CD4-positive, alpha-beta T cell treated with Interleukin-15 for 4 hours (primary cell): ENCODE measurements at regions not wholly inside any gene's neighbourhood (a gene's known extent, or its start where the extent isn't known, plus 50 kb on each side); places are given as distances from the start of the nearest gene placed in this dataset.
A peak's percentile ranks its signal among the peaks of the same experiment; 100 is the strongest.

Experiments used
- DNase-seq: peaks from one replicate; pipeline ENCODE4 v3.0.0-alpha.2; 2020; ENCODE audit warnings: low spot score

- DNase-seq, result no peak
Observed at GRCh38 chr1:201708691-201709090, 120.3 kb upstream of the IPO9 start.

DNA sequence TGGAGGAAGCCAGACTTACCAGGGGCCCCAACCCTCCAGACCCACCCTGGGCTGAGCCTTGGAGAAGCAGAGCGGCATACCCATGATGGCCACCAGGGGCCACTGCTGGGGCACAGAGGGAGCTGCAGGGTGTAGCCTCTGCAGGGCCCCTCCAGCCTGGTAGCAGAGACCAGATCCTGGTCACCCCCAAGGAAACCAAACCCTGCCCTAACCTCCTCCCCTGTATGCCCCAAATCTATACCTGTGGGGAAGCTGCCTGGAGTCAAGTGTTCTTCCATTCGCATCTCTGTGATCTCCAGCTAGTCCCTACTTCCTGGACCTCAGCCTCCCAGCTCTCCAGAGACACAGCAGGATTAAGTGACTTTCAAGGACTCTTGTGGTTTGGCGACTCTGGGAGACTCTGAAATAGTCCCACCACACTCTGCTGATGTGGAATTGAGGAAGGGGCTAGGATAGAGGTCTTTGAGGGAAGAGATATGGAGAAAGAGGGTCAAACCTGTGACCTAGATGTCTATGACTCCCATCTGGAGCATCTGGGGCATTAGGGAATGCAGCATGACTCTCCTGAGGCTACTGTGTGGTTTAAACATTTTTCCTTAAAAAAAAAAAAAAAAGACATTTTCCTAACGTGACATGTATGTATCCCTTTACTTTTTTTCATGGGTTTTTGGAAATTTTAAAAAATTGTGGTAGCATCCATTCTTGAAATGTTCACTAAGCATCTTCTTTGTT, 119.2 kb upstream of the IPO9 start:
- peak; percentile 45 for DNase-seq

DNA sequence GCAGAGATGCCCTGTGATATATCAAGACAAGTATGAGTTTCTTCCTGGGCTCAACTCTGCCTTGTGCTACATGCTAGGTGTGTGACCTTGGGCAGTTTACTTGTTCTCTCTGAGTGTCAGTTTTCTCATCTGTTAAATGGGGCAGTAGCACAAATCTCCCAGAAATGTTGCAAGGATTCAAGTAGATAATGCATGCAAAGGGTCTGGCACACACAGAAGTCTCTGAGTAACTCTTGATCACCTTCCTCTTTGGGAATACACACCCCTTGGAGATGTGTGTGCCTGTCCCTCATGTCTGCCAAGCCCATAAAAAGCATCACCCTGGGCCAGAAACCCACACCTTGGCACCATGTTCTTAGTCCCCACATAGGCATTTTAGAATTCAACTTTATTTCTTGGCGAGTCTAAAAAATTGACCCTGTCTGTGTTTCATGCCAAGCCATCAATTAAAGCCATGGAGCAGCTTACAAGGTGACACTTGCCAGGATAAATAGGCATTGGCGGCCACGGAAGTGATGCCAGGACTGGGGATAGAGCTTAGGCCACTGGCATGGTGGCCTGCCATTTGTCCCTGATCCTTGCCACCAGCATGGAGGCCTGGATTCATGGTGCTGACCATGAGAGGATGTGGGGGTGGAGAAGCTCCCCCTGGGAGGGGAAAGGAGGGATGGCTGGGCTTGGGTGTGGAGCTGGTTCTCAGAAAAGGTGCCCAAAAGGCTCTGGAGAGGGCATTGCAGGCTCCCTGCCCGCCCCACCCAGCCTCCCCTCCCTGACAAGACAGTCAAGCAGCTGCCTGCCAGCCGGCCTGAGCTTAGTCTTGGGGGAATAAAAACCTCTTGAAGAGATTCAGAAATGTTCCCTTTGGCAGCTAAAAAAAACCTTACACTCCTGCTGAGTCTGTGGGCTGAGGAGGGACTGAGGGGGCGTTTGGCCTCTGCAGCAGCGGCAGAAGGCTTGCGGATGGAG, 118.0 kb upstream of the IPO9 start:
- DNase-seq, result no peak

- DNase-seq, result no peak
Observed at GRCh38 chr1:201711811-201712210, 117.1 kb upstream of the IPO9 start.

DNA sequence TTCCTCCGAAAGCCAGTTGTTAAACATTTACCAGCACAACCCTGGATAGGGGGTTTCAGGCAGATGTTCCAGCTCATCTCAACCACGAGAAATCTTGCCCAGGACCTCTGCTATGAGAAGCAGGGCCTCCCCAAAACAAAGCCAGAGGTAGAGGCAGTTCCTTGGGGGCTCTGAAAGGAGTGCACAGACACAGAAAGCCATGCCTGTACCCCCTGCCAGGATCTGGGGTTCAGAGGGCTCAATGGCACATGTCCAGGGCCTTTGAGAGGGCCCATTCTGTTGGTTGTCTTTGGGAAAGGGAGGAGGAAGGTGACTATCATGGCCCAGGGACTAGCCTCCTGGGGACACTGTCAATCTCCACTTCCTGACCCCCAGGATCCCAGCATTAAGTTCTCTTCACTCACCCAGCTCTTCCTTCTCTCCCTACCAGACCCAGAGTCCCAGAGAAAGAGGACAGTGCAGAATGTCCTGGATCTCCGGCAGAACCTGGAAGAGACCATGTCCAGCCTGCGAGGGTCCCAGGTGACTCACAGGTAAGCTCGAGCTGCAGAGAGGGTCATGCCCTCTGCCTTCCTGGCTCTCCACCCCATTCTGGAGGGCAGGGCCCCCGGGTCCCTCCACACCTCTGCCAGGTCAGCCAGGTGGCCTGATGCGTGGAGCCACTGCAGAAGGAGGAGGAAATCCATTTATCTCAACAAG, 116.4 kb upstream of the IPO9 start:
- DNase-seq, result no peak

DNA sequence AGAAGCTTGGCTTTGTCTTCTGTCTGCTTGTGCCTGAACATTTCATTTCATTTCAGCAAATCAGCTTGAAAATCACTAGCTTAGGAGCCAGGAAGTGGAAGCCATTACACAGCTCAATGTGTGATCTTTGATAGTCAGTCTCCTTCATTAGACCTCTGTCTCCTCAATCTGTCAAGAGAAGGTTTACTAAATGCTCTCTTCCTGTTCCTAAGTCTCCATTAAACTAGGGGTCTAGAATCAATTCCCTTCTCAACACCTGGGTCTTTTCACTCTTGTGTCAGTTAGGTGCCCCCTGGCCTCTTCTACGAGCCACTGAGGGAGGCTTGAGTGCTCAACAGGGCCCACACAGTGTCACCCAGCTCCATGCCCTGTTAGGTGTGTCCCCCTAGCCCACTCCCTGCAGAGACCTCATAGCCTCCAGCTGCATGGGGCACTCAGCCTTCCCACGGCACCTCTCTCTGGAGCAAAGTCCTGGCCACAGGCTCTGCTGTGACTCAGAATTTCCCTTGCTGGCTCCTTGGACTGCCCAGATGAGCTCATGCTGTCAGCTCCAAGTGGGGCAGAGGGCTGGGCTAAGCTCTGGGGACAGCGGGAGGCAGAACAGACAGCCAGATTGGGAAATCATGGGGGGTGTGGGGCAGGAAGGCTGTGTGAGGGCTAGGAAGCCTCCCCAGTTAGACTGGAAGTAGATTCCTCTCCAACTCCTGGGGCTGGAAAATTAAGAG, 115.7 kb upstream of the IPO9 start:
- DNase-seq, result no peak

GRCh38 chr1:201714542-201715329, 114.2 kb upstream of the IPO9 start:
- peak; percentile 16 for DNase-seq

DNA sequence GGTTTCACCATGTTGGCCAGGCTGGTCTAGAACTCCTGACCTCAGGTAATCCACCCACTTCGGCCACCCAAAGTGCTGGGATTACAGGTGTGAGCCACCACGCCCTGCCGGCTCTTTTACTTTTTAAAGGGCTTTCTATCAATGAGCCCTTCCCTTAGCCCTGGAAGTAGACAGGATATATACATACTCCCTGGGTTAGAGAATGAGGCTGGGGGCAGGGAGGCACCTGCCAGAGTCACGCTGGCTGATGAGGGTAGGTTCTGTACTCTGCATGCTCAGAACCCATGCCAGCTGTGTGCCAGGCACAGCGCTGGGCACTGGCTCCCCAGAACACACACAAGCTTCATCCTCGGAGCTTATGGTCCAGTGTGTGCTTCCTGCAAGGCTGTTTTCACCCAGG, 113.6 kb upstream of the IPO9 start:
- DNase-seq, result no peak

DNA sequence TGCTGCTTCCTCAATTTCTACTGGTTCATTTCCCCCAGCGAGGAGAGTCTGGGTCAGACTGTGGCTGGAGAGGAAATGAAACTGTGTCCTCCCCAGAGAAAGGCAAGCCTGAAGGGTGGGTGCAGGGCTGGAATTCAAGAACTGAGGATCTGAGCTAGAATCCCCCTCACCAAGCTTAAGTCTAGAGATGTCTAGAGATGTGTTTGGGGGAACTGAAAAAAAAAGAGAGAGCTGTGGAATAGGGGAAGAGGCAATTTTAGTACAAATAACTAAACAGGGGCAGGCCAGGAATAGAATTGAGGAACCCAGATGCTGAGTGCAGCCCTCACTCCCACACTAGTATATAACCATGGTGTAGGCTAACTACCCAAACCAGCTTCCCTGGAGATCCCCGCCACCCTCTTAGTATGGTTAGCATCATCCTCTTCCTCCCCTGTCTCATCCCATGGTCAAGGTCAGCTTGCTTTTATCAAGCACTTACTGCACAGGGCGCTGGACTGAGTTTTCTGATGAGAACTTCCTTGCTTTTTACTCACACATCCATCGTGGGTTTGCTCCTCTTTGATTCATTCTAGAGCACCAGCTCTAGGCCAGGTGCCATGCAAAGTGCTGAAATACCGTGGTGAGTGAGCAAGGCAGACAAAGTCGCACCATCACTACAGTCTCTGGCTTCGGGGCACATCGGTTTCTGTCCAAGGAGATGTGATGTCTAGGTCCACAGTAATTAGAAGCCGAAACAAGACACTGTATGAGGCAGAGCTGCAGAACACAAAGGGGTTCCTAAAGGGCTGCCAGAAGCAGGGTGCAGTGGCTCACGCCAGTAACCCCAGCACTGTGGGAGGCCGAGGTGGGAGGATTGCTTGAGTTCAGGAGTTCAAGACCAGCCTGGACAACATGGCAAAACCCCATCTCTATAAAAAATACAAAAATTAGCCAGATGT, 112.9 kb upstream of the IPO9 start:
- DNase-seq, result no peak

DNA sequence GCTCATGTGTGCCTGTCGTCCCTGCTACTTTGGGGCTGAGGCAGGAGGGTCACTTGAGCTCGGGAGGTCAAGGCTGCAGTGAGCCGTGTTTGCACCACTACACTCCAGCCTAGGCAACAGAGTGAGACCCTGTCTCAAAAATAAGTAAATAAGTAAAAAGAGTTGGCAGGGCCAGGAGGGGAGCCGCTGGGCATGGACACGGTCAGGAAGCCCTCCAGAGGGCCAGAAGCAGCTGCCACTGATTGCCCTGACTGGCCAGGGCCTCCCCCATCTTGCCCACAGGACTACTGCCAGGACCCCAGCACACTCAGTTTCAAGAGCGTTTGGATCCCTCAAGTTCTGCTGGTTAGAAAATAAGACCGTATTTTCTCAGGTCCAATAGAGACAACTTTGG, 112.2 kb upstream of the IPO9 start:
- no peak for DNase-seq

GRCh38 chr1:201717286-201717685, 111.7 kb upstream of the IPO9 start:
- DNase-seq, result no peak

- DNase-seq, result no peak
Observed at GRCh38 chr1:201718346-201719202, 110.4 kb upstream of the IPO9 start.

- no peak for DNase-seq
Observed at GRCh38 chr1:201719812-201720521, 109.0 kb upstream of the IPO9 start.

- no peak for DNase-seq
Observed at GRCh38 chr1:201720522-201720844, 108.5 kb upstream of the IPO9 start.

DNA sequence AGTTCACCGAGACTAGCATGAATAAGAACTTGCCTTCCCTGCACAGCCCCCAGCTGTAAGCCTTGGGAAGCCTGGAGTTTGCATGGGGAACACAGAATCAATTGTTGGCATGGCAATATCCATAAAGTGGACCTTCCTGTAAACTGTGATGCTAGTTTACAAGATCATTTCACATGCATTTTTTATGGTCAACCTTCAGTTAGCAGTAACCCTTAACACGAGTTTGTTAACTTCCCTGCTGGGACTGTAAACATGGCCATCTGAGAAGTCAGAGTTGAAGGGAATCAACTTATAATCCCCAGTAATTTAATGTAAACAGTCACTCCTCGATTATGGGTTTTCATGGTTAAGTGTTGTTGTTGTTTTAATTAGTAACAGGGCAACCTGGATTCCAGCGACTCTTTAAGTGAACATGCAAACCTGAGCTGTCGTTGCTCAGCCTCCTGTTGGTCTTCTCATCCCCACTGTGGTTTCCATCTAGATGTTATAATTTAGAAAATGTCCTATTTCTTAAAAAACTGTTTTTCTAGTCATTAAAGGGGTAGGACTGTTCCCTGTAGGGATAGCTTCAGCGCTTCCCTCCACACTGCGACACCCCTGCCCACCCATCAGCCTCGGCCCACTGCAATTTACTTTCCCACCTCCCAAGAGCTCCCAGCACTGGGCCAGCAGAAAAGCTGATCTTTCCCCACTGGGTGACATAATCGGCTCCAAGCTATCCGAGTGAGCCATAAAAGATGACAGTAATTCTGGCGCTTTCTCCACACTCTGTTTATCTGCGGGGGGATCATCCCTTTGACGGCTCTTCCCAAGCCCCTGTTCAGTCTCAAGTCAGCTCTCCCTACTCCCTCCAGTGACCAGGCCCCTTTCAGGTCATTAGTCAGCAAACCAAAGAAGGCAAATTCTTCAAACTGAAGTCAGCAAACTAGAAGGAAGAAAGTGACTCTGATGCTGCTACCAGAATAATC, 107.6 kb upstream of the IPO9 start:
- no peak for DNase-seq

GRCh38 chr1:201724039-201724765, 104.8 kb upstream of the IPO9 start:
- no peak for DNase-seq

DNA sequence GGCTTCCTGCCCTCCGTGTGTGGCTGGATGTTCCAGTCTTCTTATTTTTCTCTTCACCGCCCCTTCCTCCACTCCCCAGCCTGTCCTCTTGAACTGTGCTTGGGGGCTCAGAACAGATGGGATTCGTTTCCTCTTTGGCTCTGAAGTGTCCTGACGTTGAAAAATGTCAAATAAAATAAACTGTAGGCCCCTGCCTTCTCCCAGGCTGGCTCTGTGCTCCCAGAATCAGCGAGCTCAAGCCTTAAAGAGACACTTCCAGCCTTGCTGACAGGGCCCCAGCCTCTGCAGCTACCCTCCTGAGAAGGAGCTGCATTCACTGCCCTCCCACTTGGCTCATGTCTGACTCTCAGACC, 104.2 kb upstream of the IPO9 start:
- no peak for DNase-seq
